Erythroblast (primary cell): ENCODE measurements at regions not wholly inside any gene's neighbourhood (a gene's known extent, or its start where the extent isn't known, plus 50 kb on each side); places are given as distances from the start of the nearest gene placed in this dataset.

ENCODE experiments used
- GATA1 ChIP-seq: IDR thresholded peaks from 2 replicates; pipeline ENCODE4 v1.6.1; 2011; ENCODE audit warnings: low read depth, mild to moderate bottlenecking, control low read depth, low read length, moderate library complexity
- POLR2A ChIP-seq: IDR thresholded peaks from 2 replicates; pipeline ENCODE4 v1.6.1; 2011; ENCODE audit warnings: mild to moderate bottlenecking, low read length

DNA sequence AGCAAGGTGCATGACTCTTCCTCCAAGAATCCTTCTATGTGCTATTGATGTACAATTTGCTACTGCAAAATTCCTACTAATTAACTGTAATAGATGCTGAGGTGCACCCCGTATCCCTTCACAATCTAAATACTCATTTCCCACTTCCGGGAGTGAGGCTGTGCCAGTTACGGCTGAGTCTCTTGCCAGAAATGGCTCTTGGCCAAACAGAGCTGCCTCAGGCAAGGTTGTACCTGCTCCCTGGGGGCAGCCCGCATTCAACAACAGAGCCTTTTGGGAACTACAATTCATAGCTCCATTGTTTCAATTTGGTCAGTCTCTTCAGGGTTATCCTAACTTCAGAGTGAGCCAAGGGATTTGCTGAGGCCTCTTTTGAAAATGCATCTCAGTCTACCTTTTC lies 789.8 kb upstream of the MAP3K7 start:
- TF ChIP-seq POLR2A: no peak
- TF ChIP-seq GATA1: no peak
